ENCODE measurements at regions not wholly inside any gene's neighbourhood (a gene's known extent, or its start where the extent isn't known, plus 50 kb on each side); places are given as distances from the start of the nearest gene placed in this dataset.

DNA sequence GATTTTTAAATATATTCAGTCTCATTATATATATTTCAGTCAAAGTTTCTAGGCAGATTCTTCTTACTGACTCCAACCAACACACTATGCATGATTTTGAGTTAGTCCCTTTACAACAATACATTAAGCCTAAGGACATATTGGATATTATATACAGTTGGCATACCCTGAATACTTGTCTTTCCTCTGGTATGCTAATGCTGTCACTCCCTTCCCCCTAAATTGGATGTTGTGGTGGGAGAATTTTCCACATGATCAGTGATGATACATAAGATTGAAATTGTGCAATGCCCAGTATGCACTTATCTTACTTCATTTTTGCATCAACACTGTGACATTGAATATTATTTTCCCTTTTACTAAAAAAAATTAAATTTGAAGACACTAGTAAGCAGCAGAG is 935.2 kb downstream of the PCDH7 start:
- no peak overlapping the region for H3K9ac ChIP-seq (ENCODE audit: extremely low read depth, insufficient read length, low read length)
- Mint-ChIP-seq H3K27me3 (ENCODE audit: low read depth) (no peaks in the 10 kb centered on the region), H3K4me1 (no peaks in the 10 kb centered on the region), H3K4me3 (no peak overlapping the region), H3K36me3 (ENCODE audit: insufficient read depth in 1 of 3, low read depth in 3 of 3) (no peaks in the 10 kb centered on the region; a peak in 1 of 7 replicates), H3K9me3 (no peaks in the 10 kb centered on the region), H3K27ac (no peak overlapping the region)
- H4K5ac ChIP-seq (ENCODE audit: insufficient read length, low read depth, low read length): no peak overlapping the region
- no peak for DNase-seq
- no peak overlapping the region for H2AK5ac ChIP-seq (ENCODE audit: insufficient read length, low read length)
- H3K23ac ChIP-seq (ENCODE audit: insufficient read length, low read depth, low read length): no peak overlapping the region
- no peaks in the 10 kb centered on the region for H3K9me3 ChIP-seq (ENCODE audit: control insufficient read depth, low read depth, low read length)
- H3K79me2 ChIP-seq (ENCODE audit: insufficient read depth, low read length): no peaks in the 10 kb centered on the region
- no peak overlapping the region for H3K4me2 ChIP-seq (ENCODE audit: insufficient read depth, insufficient read length, low read length)
- H3K14ac ChIP-seq (ENCODE audit: insufficient read depth, low read length): no peak overlapping the region
- H4K20me1 ChIP-seq (ENCODE audit: control insufficient read depth, insufficient read depth, insufficient read length): no peaks in the 10 kb centered on the region
- no peak overlapping the region for H2AFZ ChIP-seq (ENCODE audit: low read length)
- no peaks in the 10 kb centered on the region for H3K79me1 ChIP-seq (ENCODE audit: insufficient read depth, low read depth, low read length, poor library complexity, severe bottlenecking)
- H2BK15ac ChIP-seq (ENCODE audit: low read depth, low read length): no peak overlapping the region
- H2BK20ac ChIP-seq (ENCODE audit: low read depth, low read length, poor library complexity, severe bottlenecking): no peak overlapping the region
- H3K27me3 ChIP-seq (ENCODE audit: insufficient read depth, low read length): no peaks in the 10 kb centered on the region
- no peak overlapping the region for H3K27ac ChIP-seq (ENCODE audit: insufficient read length, low read depth, low read length)
- H2BK5ac ChIP-seq (ENCODE audit: insufficient read length, low read length): no peak overlapping the region
- H3K4me1 ChIP-seq (ENCODE audit: insufficient read depth, low read length): no peaks in the 10 kb centered on the region
- H2BK120ac ChIP-seq (ENCODE audit: low read depth, low read length, poor library complexity, severe bottlenecking): no peak overlapping the region
- H3T11ph ChIP-seq (ENCODE audit: low read length): no peak overlapping the region
- H4K91ac ChIP-seq (ENCODE audit: insufficient read length, low read depth, low read length): no peak overlapping the region
- H2BK12ac ChIP-seq (ENCODE audit: insufficient read length, low read depth, low read length): no peak overlapping the region
- H3K18ac ChIP-seq (ENCODE audit: insufficient read length, low read depth, low read length): no peak overlapping the region
- TF ChIP-seq, protein P1, sequence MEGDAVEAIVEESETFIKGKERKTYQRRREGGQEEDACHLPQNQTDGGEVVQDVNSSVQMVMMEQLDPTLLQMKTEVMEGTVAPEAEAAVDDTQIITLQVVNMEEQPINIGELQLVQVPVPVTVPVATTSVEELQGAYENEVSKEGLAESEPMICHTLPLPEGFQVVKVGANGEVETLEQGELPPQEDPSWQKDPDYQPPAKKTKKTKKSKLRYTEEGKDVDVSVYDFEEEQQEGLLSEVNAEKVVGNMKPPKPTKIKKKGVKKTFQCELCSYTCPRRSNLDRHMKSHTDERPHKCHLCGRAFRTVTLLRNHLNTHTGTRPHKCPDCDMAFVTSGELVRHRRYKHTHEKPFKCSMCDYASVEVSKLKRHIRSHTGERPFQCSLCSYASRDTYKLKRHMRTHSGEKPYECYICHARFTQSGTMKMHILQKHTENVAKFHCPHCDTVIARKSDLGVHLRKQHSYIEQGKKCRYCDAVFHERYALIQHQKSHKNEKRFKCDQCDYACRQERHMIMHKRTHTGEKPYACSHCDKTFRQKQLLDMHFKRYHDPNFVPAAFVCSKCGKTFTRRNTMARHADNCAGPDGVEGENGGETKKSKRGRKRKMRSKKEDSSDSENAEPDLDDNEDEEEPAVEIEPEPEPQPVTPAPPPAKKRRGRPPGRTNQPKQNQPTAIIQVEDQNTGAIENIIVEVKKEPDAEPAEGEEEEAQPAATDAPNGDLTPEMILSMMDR (conservative IDR thresholded peaks at IDR 0.05): no peak
- H3K56ac ChIP-seq (ENCODE audit: insufficient read length, low read depth, low read length): no peak overlapping the region
- H4K8ac ChIP-seq (replicated peaks; ENCODE audit: insufficient read length, low read depth, low read length): no peak overlapping the region
- no peaks in the 10 kb centered on the region for H3K23me2 ChIP-seq (ENCODE audit: insufficient read length, low read depth, low read length, poor library complexity, severe bottlenecking)
- no peak overlapping the region for H3K4ac ChIP-seq (ENCODE audit: low read depth, low read length)

Data from H9 (cell line).